ENCODE measurements at regions not wholly inside any gene's neighbourhood (a gene's known extent, or its start where the extent isn't known, plus 50 kb on each side); places are given as distances from the start of the nearest gene placed in this dataset.
"Not testable (repeated sequence)": the region's sequence is repeated elsewhere in the genome, so short reads cannot be mapped to it uniquely, and the experiment has no call there.

DNA sequence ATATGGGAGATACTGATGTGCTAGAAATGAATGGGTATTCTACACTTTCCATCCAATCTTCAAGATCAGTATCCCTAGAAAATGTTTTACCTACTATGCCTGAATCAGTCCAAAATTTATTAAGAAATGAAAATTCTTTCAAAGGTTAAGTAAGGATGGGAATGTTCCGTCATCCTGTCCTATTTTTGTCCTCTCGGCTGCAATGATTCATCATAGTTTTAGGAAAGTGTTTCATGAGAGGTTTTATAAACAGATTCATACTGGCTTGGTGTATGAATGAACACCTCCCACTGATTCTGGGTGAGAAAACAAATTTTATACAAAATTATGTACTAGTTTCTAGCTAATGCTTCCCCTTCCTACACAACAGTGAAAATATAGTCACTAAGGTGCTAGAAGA lies 504.6 kb upstream of the NR5A2 start:
- no peaks in the 10 kb centered on the region for H3K4me1 ChIP-seq
- in situ Hi-C loops (cut with MboI; ENCODE audit: low sequenced_read_pairs in 4 of 4) = no loop called here
- no peak for DNase-seq
- no peak overlapping the region for H3K4me3 ChIP-seq
- ATAC-seq = no peak
- intact Hi-C loops (cut with DNase I; ENCODE audit: low total_unique reads) = no loop called here
- H3K36me3 ChIP-seq = no peaks in the 10 kb centered on the region
- H3K27ac ChIP-seq = no peak overlapping the region
- TF ChIP-seq, protein P1, sequence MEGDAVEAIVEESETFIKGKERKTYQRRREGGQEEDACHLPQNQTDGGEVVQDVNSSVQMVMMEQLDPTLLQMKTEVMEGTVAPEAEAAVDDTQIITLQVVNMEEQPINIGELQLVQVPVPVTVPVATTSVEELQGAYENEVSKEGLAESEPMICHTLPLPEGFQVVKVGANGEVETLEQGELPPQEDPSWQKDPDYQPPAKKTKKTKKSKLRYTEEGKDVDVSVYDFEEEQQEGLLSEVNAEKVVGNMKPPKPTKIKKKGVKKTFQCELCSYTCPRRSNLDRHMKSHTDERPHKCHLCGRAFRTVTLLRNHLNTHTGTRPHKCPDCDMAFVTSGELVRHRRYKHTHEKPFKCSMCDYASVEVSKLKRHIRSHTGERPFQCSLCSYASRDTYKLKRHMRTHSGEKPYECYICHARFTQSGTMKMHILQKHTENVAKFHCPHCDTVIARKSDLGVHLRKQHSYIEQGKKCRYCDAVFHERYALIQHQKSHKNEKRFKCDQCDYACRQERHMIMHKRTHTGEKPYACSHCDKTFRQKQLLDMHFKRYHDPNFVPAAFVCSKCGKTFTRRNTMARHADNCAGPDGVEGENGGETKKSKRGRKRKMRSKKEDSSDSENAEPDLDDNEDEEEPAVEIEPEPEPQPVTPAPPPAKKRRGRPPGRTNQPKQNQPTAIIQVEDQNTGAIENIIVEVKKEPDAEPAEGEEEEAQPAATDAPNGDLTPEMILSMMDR (IDR thresholded peaks at IDR 0.05 in 4 of 5, conservative IDR thresholded peaks at IDR 0.05 in 1 of 5) = no peak
- TF ChIP-seq POLR2A (IDR thresholded peaks at IDR 0.05) = no peak
- H3K27me3 ChIP-seq = no peaks in the 10 kb centered on the region
- no peaks in the 10 kb centered on the region for H3K9me3 ChIP-seq

- in situ Hi-C loops (cut with MboI; ENCODE audit: low sequenced_read_pairs in 4 of 4) = no loop called here
- DNase-seq = no peak
These were observed 498.2 kb upstream of the NR5A2 start for GRCh38 chr1:199529324-199529723.

DNA sequence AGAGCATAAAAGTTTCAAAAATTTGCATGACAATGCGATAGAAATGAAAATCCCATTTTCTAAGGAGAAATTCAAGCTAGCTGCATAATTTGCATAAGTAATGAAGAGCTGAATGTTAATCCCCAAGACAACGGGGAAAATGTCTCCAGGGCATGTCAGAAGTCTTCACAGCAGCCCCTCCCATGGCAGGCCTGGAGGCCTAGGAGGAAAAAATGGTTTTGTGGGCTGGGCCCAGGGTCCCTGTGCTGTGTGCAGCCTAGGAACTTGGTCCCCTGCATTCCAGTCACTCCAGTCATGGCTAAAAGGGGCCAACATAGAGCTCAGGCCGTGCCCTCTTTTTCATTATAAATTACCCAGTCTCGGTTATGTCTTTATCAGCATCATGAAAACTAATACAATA lies 494.1 kb upstream of the NR5A2 start:
- H3K4me1 ChIP-seq; DNase-seq; intact Hi-C loops (cut with DNase I; ENCODE audit: low total_unique reads); H3K4me3 ChIP-seq; H3K27me3 ChIP-seq; H3K36me3 ChIP-seq; H3K27ac ChIP-seq; in situ Hi-C loops (cut with MboI; ENCODE audit: low sequenced_read_pairs in 4 of 4); H3K9me3 ChIP-seq; ATAC-seq: not testable (repeated sequence)

More at GRCh38 chr1:199529324-199529723, 498.2 kb upstream of the NR5A2 start:
- intact Hi-C loops (cut with DNase I; ENCODE audit: low total_unique reads) = no loop called here
- H3K9me3 ChIP-seq = no peaks in the 10 kb centered on the region
- H3K4me3 ChIP-seq = no peak overlapping the region
- no peak for TF ChIP-seq POLR2A (IDR thresholded peaks at IDR 0.05)
- TF ChIP-seq, protein P1 (IDR thresholded peaks at IDR 0.05 in 4 of 5, conservative IDR thresholded peaks at IDR 0.05 in 1 of 5) = no peak
- H3K36me3 ChIP-seq = no peaks in the 10 kb centered on the region
- H3K27ac ChIP-seq = no peak overlapping the region
- no peak for ATAC-seq
- H3K27me3 ChIP-seq = no peaks in the 10 kb centered on the region
- no peaks in the 10 kb centered on the region for H3K4me1 ChIP-seq

- Histone ChIP-seq H3K4me3 (no peak overlapping the region), H3K27ac (no peak overlapping the region), H3K27me3 (no peaks in the 10 kb centered on the region), H3K36me3 (no peaks in the 10 kb centered on the region), H3K4me1 (no peaks in the 10 kb centered on the region), H3K9me3 (no peaks in the 10 kb centered on the region)
- no peak for DNase-seq
- no peak for ATAC-seq
- in situ Hi-C loops (cut with MboI; ENCODE audit: low sequenced_read_pairs in 4 of 4) (loop anchor here in 1 of 4 donors (10.0 kb wide), 1 partner anchor 791 kb away; no protein-coding TSS in a partner anchor), intact Hi-C loops (cut with DNase I; ENCODE audit: low total_unique reads) (no loop called here)
- TF ChIP-seq POLR2A (IDR thresholded peaks at IDR 0.05) = no peak
- TF ChIP-seq, protein P1 (IDR thresholded peaks at IDR 0.05 in 4 of 5, conservative IDR thresholded peaks at IDR 0.05 in 1 of 5) = no peak
These were observed 481.7 kb upstream of the NR5A2 start for GRCh38 chr1:199545780-199546179.

DNA sequence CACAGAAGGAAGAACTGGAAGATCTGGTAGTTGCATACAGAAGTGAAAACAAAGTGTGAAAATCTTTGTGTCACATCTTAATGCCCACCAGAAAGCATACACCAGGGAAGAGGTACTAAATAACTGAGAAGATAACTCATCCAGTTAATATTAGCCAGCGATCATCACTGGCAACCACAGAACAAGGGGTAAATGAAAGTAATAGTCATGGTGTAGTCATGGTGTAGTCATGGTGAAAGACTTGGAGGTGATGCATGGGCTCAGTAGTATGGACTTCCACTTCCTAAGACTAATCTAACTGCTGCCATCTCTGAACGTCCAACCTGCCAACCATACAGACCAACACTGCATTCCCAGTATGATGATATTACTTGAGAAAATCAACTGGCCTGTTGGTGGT lies 481.2 kb upstream of the NR5A2 start:
- Histone ChIP-seq H3K9me3 (no peaks in the 10 kb centered on the region), H3K36me3 (no peaks in the 10 kb centered on the region), H3K4me3 (no peak overlapping the region), H3K27ac (no peak overlapping the region), H3K27me3 (no peaks in the 10 kb centered on the region), H3K4me1 (no peaks in the 10 kb centered on the region)
- intact Hi-C loops (cut with DNase I; ENCODE audit: low total_unique reads) = no loop called here
- TF ChIP-seq POLR2A (IDR thresholded peaks at IDR 0.05) = no peak
- TF ChIP-seq, protein P1 (IDR thresholded peaks at IDR 0.05 in 4 of 5, conservative IDR thresholded peaks at IDR 0.05 in 1 of 5) = no peak
- no peak for DNase-seq
- ATAC-seq = no peak
- in situ Hi-C loops (cut with MboI; ENCODE audit: low sequenced_read_pairs in 4 of 4) = loop anchor here in 1 of 4 donors (10.0 kb wide), 1 partner anchor 792 kb away; no protein-coding TSS in a partner anchor

All from gastrocnemius medialis (tissue), 4 donors.